GM23248 (cell line): ENCODE measurements at regions not wholly inside any gene's neighbourhood (a gene's known extent, or its start where the extent isn't known, plus 50 kb on each side); places are given as distances from the start of the nearest gene placed in this dataset.

Experiments used
- EZH2 ChIP-seq: fragments of 200-600 bp; sonication (generic); IDR thresholded peaks from 2 replicates; pipeline ENCODE4 v1.6.1; 2018; ENCODE audit warnings: antibody characterized with exemption, mild to moderate bottlenecking; ENCODE audit not compliant: insufficient read depth, poor library complexity, severe bottlenecking
- EZH2phosphoT487 ChIP-seq: fragments of 200-600 bp; sonication (generic); IDR thresholded peaks from 2 replicates; pipeline ENCODE4 v1.6.1; 2018; ENCODE audit warnings: antibody characterized with exemption, moderate library complexity, mild to moderate bottlenecking, low read depth; ENCODE audit not compliant: insufficient read depth

DNA sequence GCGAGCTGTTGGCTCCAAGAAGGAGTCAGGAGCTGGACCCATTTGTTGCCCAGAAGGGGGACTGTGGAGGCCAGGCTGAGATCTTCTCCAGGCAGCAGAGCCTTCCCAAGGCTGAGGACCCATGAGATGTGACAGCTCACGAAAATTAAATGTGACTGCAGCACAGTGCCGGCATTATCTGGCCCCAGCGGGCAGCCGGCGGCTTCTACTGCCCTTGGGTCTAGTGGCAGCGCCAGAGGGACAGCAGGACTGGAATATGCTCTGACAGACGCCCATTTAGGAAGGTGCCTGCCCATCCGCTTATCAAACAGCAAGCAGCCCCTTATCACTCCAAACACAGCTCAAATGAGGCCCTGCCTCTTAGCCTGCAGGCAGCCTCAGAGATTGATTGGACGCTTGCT is 122.9 kb upstream of the LYZL2 start:
- TF ChIP-seq EZH2 (no peak), EZH2phosphoT487 (no peak)
